HG03175 (cell line): ENCODE measurements at regions not wholly inside any gene's neighbourhood (a gene's known extent, or its start where the extent isn't known, plus 50 kb on each side); places are given as distances from the start of the nearest gene placed in this dataset.

Experiments
- ATAC-seq: cut with Tn5 transposase; IDR thresholded peaks from one replicate; pipeline ENCODE4 v1.9.1; 2021; ENCODE audit warnings: mild to moderate bottlenecking, moderate library complexity; ENCODE audit not compliant: unreplicated experiment

GRCh38 chr13:39856714-39857113 lies 201.3 kb downstream of the COG6 start:
- no peak for ATAC-seq

- ATAC-seq: no peak
These were observed 203.3 kb downstream of the COG6 start for GRCh38 chr13:39858794-39859193.

DNA sequence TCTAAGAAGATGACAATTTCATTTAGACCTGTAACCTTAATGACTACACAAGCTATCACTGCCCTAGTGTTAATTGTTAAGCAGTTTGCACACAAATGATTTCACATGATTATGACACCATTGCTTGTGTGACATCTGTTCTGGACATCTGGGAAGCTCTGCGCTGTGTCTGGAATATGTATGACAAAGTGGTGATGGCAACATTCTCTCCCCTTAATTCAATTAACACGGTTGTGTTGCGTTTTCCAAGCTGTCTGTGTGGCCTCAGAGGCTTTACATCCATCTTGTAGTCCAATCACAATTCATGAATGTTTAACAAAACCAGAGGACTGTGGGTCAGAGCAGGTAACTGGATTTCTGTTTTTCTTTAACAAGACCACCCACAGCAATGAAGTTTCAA lies 204.4 kb downstream of the COG6 start:
- no peak for ATAC-seq

- ATAC-seq: no peak
These were observed 207.4 kb downstream of the COG6 start for GRCh38 chr13:39862900-39863299.

GRCh38 chr13:39864221-39864620 lies 208.8 kb downstream of the COG6 start:
- no peak for ATAC-seq

DNA sequence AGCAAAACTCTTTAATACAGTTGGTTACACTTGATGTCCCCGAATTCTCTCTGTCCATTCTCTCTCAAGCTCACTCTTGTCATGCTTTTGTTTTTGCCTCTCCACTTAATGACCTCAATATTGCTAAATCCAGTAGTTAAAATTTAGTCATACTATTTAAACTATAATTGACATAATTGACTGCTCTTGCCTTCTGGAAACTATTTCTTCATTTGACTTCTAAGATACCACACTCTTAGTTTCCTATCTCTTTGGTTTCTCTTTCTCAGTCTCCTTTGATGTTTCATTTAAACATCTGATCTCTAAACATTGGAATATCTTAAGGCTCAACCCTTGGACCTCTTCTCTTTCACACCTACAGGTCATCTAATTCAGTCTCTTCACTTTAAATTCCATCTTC lies 211.3 kb downstream of the COG6 start:
- no peak for ATAC-seq

DNA sequence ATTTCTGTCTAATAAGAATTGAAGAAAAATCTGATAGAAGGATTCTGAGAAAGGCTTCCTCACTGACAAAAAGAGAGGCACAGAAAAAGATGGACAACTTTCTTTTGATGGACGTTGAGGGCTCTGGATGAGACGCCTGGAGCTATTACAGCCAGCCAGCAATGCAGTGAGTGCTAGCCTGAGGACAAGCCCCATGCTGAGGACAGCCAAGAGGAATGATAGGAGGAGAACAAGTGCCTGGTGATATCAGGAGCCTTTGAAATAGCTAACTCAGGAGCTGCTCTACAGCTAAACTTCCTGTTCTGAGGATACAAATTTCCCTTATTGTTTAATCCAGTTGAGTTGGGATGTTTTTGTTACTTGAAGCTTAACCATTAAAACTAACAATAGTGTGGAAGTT lies 212.3 kb downstream of the COG6 start:
- no peak for ATAC-seq

DNA sequence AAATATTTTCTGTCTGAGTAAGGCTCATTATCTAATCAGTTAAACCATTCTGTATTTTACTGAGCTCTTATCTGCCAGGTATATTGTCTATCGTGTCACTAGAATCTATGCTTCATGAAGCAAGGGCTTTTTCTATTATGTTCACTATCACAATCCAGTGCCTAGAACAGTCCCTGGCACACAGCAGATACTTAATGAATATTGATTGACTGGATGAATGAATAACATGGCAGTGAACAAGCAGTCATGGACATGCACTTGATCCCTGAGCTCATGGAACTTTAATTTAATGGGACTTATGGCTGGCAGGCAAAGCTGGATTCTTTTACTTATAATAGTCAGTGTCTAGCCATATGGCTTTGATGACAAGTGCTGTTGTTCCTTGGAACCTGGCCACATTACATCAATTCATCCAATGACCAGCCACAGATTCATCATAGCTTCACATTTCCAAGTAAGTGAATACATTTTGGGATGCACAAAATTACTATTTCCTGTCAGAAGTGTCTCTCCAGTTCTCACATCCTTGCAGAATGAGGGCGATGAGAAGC lies 214.8 kb downstream of the COG6 start:
- no peak for ATAC-seq

DNA sequence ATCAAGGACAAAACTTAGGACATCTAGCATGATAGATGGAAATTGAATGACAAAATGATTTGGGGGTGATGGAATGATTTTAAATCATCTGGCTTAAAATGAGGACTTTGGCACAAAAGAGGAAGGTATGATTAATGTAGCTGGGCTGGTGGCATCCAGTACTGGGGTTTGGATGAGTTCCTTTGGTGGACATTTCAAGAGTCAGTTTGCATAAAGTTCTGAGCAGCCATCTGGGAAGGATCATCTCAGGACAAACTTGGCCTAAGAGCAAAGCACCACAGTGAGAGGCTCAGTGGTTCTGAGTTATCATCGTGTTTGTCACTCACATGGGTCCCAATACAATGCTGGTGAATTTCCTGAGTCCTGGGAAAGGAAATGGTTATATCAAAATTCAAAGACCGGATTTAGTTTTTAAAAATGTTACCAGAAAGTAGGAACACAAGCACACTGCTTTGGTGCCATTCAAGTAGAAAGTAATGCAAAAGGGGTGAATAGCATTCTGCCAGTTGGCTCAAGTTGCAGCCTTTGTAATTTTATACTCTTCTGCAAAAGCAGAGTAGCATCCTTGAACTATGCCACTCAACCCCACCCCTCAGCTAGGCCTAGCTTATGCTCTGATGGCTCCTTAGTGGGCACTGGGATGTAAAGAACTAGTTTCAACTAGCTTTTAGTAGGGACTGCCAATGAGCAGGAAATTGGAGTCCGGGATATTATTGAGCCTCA lies 219.0 kb downstream of the COG6 start:
- ATAC-seq: no peak

GRCh38 chr13:39875111-39875987 lies 219.9 kb downstream of the COG6 start:
- ATAC-seq: no peak

DNA sequence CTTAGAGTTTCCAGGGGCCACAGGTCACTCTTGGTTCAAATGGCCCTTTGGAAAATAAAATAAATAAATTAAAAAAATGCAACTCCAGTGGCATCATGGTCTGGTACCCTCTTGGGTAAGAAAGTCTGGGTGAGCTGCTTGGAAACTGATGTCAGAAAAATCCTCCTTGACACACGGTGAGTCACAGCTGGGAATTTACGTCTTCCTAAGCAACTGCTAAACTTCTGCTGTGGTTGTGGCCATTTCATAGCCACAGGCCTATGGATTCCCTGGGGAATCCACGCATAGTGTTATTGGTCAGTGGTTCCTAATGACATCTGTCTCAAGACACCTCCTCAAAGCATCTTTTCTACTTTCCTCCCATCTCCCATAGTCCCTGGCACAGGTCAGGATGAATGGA lies 220.8 kb downstream of the COG6 start:
- ATAC-seq: no peak

DNA sequence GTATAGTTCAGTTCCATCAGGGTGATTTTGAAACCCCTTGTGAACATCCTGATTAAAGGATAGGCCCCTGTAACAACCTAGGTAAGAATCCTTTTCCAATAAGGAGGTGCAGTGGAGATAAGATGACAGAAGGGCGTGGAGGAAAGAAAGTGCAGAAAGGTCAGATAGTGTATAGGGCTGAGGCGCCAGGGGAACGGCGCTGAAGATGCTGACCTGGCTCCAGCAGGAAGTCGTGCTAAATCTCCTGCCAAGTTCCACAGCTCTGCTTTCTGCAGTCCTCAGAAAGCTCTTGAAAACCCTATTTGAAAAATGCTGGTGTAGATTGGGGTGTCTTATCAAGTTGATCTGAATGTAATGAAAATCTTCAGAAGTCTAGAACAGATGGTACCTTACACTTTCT lies 221.7 kb downstream of the COG6 start:
- no peak for ATAC-seq

DNA sequence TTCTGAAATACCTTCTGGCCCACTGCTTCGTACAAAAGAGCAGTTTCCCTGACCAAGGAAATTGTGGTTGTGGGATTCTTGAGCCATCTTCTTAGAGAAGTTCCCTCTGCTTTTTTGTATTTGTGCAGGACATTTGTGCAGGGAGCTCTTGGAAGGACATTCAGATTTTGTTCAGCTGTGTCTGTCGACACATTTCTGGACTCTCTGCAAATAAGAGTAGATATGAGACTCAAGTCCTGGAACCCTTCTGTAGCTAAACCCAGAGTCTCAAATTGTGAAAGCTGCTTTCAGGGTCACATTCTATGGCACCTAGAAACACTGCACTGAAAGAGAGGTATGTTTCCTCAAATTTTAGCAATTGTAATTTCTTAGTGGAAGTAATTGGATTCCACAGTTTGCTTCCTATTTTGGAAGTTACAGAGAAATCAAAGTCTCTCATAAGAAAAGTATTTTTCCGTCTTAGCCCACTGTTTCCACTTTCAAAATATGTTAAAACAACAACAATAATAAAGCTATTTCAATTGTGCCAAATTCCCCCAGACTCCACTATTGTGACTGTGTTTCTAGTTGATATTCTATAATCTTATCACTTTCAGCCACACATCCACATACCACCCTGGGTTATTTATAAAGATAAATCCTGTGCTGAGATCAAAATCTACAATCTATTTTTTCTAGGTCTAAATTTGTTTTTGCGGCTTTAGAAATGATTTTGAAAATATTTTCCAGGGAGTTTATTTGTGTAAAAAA lies 224.0 kb downstream of the COG6 start:
- no peak for ATAC-seq

DNA sequence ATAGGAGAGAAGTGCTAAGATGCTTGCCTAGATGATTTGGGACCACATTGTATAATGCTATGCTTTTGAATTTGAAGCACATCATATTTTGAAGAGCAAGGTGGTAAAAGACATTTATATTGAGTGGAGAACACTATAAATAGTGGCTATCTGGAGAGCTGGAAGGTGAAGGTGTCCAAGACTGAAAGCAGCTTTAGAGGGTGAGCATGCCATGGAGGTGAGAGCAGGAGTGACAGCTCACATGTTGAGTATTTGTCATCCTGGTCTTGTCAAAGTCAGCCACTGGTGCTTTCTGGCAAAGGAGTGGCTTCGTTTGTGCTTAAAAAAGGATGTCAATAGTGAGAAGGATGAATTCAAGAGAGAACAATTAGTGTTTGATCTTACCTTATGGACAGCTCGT lies 225.9 kb downstream of the COG6 start:
- ATAC-seq: no peak

DNA sequence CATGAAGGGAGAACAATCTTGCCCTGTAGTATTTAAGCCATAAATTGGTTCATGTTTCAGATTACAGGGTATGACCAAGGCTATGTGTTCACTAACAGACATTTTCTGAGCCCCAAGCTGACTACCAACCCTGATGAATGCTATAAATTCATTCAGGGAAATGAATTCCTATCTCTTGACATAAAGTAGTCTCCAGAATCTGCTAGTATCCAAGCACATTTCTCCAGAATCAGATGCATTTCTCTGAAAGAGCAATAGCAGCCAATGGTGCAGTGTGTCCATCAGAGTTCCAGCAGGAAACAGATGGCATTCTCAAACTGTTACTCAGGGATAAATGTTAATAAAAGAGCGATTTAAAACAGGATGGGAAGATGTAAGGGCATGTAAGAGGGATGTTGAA lies 226.4 kb downstream of the COG6 start:
- no peak for ATAC-seq

GRCh38 chr13:39884166-39884565 lies 228.7 kb downstream of the COG6 start:
- ATAC-seq: no peak

- no peak for ATAC-seq
These were observed 230.9 kb downstream of the COG6 start for GRCh38 chr13:39886336-39886735.

GRCh38 chr13:39887387-39887786 lies 231.9 kb downstream of the COG6 start:
- no peak for ATAC-seq

DNA sequence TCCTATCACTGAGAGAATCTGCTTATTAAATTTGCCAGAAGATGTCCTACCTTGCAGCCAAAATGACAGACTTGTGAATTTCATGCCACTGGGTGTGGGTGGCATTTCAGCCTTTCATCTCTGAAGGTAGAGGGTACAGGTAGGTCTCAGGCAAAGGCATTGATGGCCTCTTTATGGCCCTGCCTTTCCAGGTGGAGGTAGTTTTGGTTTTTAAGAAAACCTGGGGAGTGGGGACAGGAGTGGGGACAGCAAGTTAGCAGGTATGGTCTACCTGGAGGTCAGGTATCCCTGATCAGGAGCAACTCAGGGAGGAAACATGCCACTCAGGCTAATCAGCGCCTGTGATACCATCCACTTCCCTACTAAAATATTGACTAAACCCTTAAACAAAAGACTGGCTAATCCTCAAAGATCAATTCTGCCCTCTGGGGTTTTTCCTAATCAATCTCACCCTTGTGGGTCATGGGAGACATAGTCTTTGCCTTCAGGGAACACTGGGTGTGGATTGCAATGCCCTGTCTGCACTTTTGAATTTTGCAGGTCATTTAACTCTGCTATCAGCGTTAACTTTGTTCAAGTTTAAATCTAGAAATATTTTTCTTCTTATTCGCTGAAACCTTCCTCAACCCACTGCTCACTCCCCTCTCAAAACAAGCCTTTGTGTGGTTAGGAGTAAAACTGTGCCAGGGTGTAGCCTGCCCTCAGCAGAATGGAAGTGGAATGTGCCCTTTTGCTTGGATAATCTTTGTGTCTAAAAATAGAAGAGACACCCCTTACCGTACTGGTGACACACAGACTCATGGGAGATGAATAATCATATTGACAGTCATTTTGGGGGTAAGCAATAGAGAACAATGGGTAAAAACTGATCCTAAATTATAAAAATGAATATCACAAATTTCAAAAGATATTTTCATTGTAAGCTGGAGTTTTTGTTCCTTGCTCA lies 233.7 kb downstream of the COG6 start:
- no peak for ATAC-seq

DNA sequence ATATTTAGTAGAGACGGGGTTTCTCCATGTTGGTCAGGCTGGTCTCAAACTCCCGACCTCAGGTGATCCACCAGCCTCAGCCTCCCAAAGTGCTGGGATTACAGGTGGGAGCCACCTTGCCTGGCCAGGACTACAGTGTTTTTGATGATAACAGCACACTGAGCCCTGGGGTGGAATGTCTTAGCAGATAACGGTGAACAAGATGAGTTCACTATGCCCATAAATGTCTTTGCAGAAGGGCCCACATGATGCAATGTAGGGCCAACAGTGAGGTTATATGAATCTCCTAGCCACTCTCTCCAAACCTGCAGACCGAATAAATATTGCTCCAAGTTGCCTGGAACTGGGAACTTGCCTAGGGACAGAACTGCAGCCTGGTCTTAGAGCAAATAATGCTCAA lies 235.1 kb downstream of the COG6 start:
- no peak for ATAC-seq
